H1 (cell line): ENCODE measurements at regions not wholly inside any gene's neighbourhood (a gene's known extent, or its start where the extent isn't known, plus 50 kb on each side); places are given as distances from the start of the nearest gene placed in this dataset.

Experiments used
- CTCF ChIA-PET: fragments of 300-600 bp; sonication (Branson Sonifier 250); formaldehyde crosslinking; loops from one replicate; lab custom pipeline; 2021; ENCODE audit not compliant: partially characterized antibody; lab: Charles Lee
- POLR2A ChIA-PET: fragments of 300-600 bp; sonication (Branson Sonifier 250); formaldehyde crosslinking; loops from one replicate; lab custom pipeline; 2021; ENCODE audit warnings: inconsistent platforms; ENCODE audit not compliant: partially characterized antibody; lab: Charles Lee
- DNase-seq, 2 experiments: peaks; one replicate each; pipeline versions ENCODE4 v3.0.0 to v3.0.0-alpha.2; 2010 to 2022; ENCODE audit warnings: low spot score in 2 of 2, low read depth in 1 of 2, mixed read lengths in 1 of 2
- FAIRE-seq: peaks from 2 replicates; lab custom pipeline; 2011; peaks lifted over from hg19 to GRCh38; lab: Jason Lieb, UNC
- H2AFZ ChIP-seq: 2 replicates; pipeline ENCODE4 v1.8.1; 2012; ENCODE audit warnings: low read length, inconsistent platforms
- H2AK5ac ChIP-seq: 2 replicates; pipeline ENCODE4 v1.6.1; 2013; ENCODE audit warnings: low read depth, low read length
- H2BK120ac ChIP-seq: replicated peaks from 2 replicates; pipeline ENCODE3; 2013; ENCODE audit warnings: low read depth, low read length, inconsistent platforms
- H2BK12ac ChIP-seq: 2 replicates; pipeline ENCODE4 v1.6.1; 2013; ENCODE audit warnings: low read depth, low read length
- H2BK15ac ChIP-seq: 2 replicates; pipeline ENCODE4 v1.6.1; 2013; ENCODE audit warnings: low read length
- H2BK20ac ChIP-seq: 2 replicates; pipeline ENCODE4 v1.6.1; 2013; ENCODE audit warnings: low read length
- H2BK5ac ChIP-seq: 2 replicates; pipeline ENCODE4 v1.6.1; 2013; ENCODE audit warnings: low read depth, low read length
- H3K14ac ChIP-seq: 2 replicates; pipeline ENCODE4 v1.6.1; 2013; ENCODE audit warnings: inconsistent platforms; ENCODE audit not compliant: insufficient read length
- H3K18ac ChIP-seq: 2 replicates; pipeline ENCODE4 v1.6.1; 2013; ENCODE audit warnings: low read length; ENCODE audit errors: extremely low read depth
- H3K23ac ChIP-seq: 2 replicates; pipeline ENCODE4 v1.6.1; 2013; ENCODE audit warnings: inconsistent platforms; ENCODE audit not compliant: insufficient read length
- H3K23me2 ChIP-seq: 2 replicates; pipeline ENCODE4 v1.6.1; 2013; ENCODE audit warnings: low read depth, low read length
- H3K27ac ChIP-seq: 2 replicates; pipeline ENCODE4 v1.6.1; 2011; ENCODE audit warnings: low read depth, low read length, inconsistent platforms
- H3K27me3 ChIP-seq, 4 experiments: replicated peaks in 1 of 4; 1 replicate in 1 of 4; 2 replicates in 3 of 4; pipeline versions ENCODE4 v1.6.1 to v1.8.1; 2011 to 2013; ENCODE audit warnings: low read length in 3 of 4, mild to moderate bottlenecking in 3 of 4, inconsistent platforms in 2 of 4, mixed read lengths in 2 of 4, moderate library complexity in 1 of 4; ENCODE audit not compliant: control insufficient read depth in 3 of 4, insufficient read depth in 3 of 4; ENCODE audit errors: extremely low read depth in 1 of 4
- H3K36me3 ChIP-seq, 4 experiments: 2 replicates each; pipeline versions ENCODE4 v1.6.1 to v1.8.1; 2011 to 2013; ENCODE audit warnings: mild to moderate bottlenecking in 4 of 4, low read length in 3 of 4, moderate library complexity in 2 of 4, control low read depth in 1 of 4, inconsistent platforms in 1 of 4; ENCODE audit not compliant: insufficient read depth in 4 of 4, control insufficient read depth in 2 of 4
- H3K4ac ChIP-seq: replicated peaks from 2 replicates; pipeline ENCODE3; 2013; ENCODE audit warnings: low read length, low read depth, mixed read lengths, inconsistent platforms; ENCODE audit not compliant: insufficient read length
- H3K4me1 ChIP-seq, 4 experiments: replicated peaks in 1 of 4; 1 replicate in 1 of 4; 2 replicates in 3 of 4; pipeline versions ENCODE4 v1.6.1 to v1.8.1; 2011 to 2013; ENCODE audit warnings: low read length in 3 of 4, inconsistent platforms in 2 of 4, mixed read lengths in 1 of 4; ENCODE audit not compliant: insufficient read depth in 4 of 4, control insufficient read depth in 3 of 4
- H3K4me2 ChIP-seq, 2 experiments: 2 replicates each; pipeline versions ENCODE4 v1.6.1 to v1.8.1; 2011 to 2013; ENCODE audit warnings: low read depth in 2 of 2, low read length in 2 of 2, control low read depth in 1 of 2, inconsistent platforms in 1 of 2, mild to moderate bottlenecking in 1 of 2; ENCODE audit not compliant: insufficient read depth in 1 of 2
- H3K4me3 ChIP-seq, 4 experiments: fragments of 200-600, 300-600 bp in 1 of 4; sonication (generic), shearing (Covaris generic), sonication (Bioruptor Twin) in 1 of 4; 2 replicates each; pipeline versions ENCODE4 v1.5.1 to v1.8.1; 2011 to 2016; ENCODE audit warnings: low read length in 4 of 4, low read depth in 3 of 4, control low read depth in 2 of 4, inconsistent platforms in 2 of 4, mild to moderate bottlenecking in 2 of 4, mixed read lengths in 1 of 4, moderate library complexity in 1 of 4; ENCODE audit not compliant: insufficient read depth in 2 of 4; ENCODE audit errors: extremely low read depth in 1 of 4
- H3K56ac ChIP-seq: replicated peaks from 2 replicates; pipeline ENCODE3; 2013; ENCODE audit warnings: low read depth, mild to moderate bottlenecking, mixed read lengths, low read length, inconsistent platforms; ENCODE audit not compliant: insufficient read length
- H3K79me1 ChIP-seq: 2 replicates; pipeline ENCODE4 v1.6.1; 2013; ENCODE audit warnings: low read depth, low read length, control low read depth
- H3K79me2 ChIP-seq, 2 experiments: 2 replicates each; pipeline versions ENCODE4 v1.6.1 to v1.8.1; 2012 to 2013; ENCODE audit warnings: low read length in 2 of 2, mild to moderate bottlenecking in 2 of 2, inconsistent platforms in 1 of 2; ENCODE audit not compliant: insufficient read depth in 2 of 2, control insufficient read depth in 1 of 2
- H3K9ac ChIP-seq, 4 experiments: replicated peaks in 1 of 4; 1 replicate in 1 of 4; 2 replicates in 3 of 4; pipeline versions ENCODE4 v1.6.1 to v1.8.1; 2011 to 2013; ENCODE audit warnings: low read depth in 3 of 4, low read length in 3 of 4, control low read depth in 2 of 4, mild to moderate bottlenecking in 2 of 4, moderate library complexity in 2 of 4, inconsistent platforms in 1 of 4; ENCODE audit errors: extremely low read depth in 1 of 4
- H3K9me3 ChIP-seq, 2 experiments: 2 replicates each; pipeline versions ENCODE4 v1.6.1 to v1.8.1; 2012 to 2013; ENCODE audit warnings: mild to moderate bottlenecking in 2 of 2, moderate library complexity in 2 of 2, control low read depth in 1 of 2, inconsistent platforms in 1 of 2, low read depth in 1 of 2, low read length in 1 of 2, mixed read lengths in 1 of 2; ENCODE audit not compliant: insufficient read depth in 2 of 2
- H4K20me1 ChIP-seq, 2 experiments: replicated peaks in 1 of 2; 2 replicates each; pipeline versions ENCODE3 to v1.8.1; 2011 to 2013; ENCODE audit warnings: inconsistent platforms in 2 of 2, low read length in 2 of 2, mild to moderate bottlenecking in 1 of 2; ENCODE audit not compliant: insufficient read depth in 2 of 2, control insufficient read depth in 1 of 2
- H4K5ac ChIP-seq: 2 replicates; pipeline ENCODE4 v1.6.1; 2013; ENCODE audit warnings: low read length, low read depth, mixed read lengths, inconsistent platforms; ENCODE audit not compliant: insufficient read length
- H4K8ac ChIP-seq: 2 replicates; pipeline ENCODE4 v1.8.0; 2013; ENCODE audit warnings: mild to moderate bottlenecking, moderate library complexity, low read length, inconsistent platforms; ENCODE audit not compliant: insufficient read depth; ENCODE audit errors: extremely low read depth
- H4K91ac ChIP-seq: replicated peaks from 2 replicates; pipeline ENCODE3; 2013; ENCODE audit warnings: low read length, mixed read lengths, inconsistent platforms; ENCODE audit not compliant: insufficient read length
- BRCA1 ChIP-seq: IDR thresholded peaks from 2 replicates; pipeline ENCODE4 v1.6.1; 2012; ENCODE audit warnings: low read depth, low read length, improper control_type of control experiment
- CBX5 ChIP-seq: fragments of 300-800, 300-1000 bp; sonication (generic); IDR thresholded peaks from 2 replicates; pipeline ENCODE4 v1.7.1; 2016; ENCODE audit warnings: antibody characterized with exemption, low read length, low read depth
- CTBP2 ChIP-seq: IDR thresholded peaks from 2 replicates; pipeline ENCODE4 v1.7.0; 2011; ENCODE audit warnings: borderline replicate concordance, mild to moderate bottlenecking, moderate library complexity, mixed read lengths, low read length; ENCODE audit not compliant: insufficient read depth, insufficient read length
- EGR1 ChIP-seq: IDR thresholded peaks from 2 replicates; pipeline ENCODE4 v1.6.1; 2011; ENCODE audit warnings: low read depth, low read length, borderline replicate concordance
- KDM4A ChIP-seq: IDR thresholded peaks from one replicate; pipeline ENCODE4 v1.7.1; 2012; ENCODE audit warnings: low read depth, mild to moderate bottlenecking, moderate library complexity, low read length, inconsistent platforms; ENCODE audit not compliant: severe bottlenecking
- MAX ChIP-seq: IDR thresholded peaks from 2 replicates; pipeline ENCODE4 v1.6.1; 2012; ENCODE audit warnings: inconsistent platforms
- NRF1 ChIP-seq: IDR thresholded peaks from 2 replicates; pipeline ENCODE4 v1.6.1; 2011; ENCODE audit warnings: mild to moderate bottlenecking, low read depth, low read length, improper control_type of control experiment
- RFX5 ChIP-seq: IDR thresholded peaks from 2 replicates; pipeline ENCODE4 v1.6.1; 2011; ENCODE audit warnings: low read depth, low read length, improper control_type of control experiment, borderline replicate concordance
- RXRA ChIP-seq: IDR thresholded peaks from 2 replicates; pipeline ENCODE4 v1.6.1; 2011; ENCODE audit warnings: low read depth, mild to moderate bottlenecking, low read length, moderate library complexity; ENCODE audit not compliant: insufficient read depth
- SIX5 ChIP-seq: IDR thresholded peaks from 2 replicates; pipeline ENCODE4 v1.6.1; 2011; ENCODE audit warnings: mild to moderate bottlenecking, low read depth, low read length
- SUZ12 ChIP-seq: fragments of 200-600 bp; sonication (generic); IDR thresholded peaks from 2 replicates; pipeline ENCODE4 v1.6.1; 2012; ENCODE audit warnings: mild to moderate bottlenecking, inconsistent platforms, low read length, moderate library complexity, mixed read lengths
- TAF1 ChIP-seq: IDR thresholded peaks from 2 replicates; pipeline ENCODE4 v1.6.1; 2011; ENCODE audit warnings: mild to moderate bottlenecking, low read depth, low read length
- ZNF274 ChIP-seq: IDR thresholded peaks from 2 replicates; pipeline ENCODE4 v1.7.0; 2012; ENCODE audit warnings: low read length, borderline replicate concordance; ENCODE audit errors: extremely low read depth
- WGBS, 2 experiments: shearing (Covaris generic) in 1 of 2; methylation state at CpG; one replicate each; pipeline versions ENCODE4 v1.1.6 to v1.1.7; 2013 to 2015; ENCODE audit warnings: low lambda C conversion rate in 2 of 2, mixed read lengths in 2 of 2, inconsistent platforms in 1 of 2, low coverage in 1 of 2, missing lambda C conversion rate in 1 of 2; ENCODE audit not compliant: insufficient replicate concordance in 2 of 2, insufficient coverage in 1 of 2, insufficient read length in 1 of 2; ENCODE audit errors: extremely low coverage in 1 of 2, missing lambda C conversion rate in 1 of 2; 5-methylcytosine and 5-hydroxymethylcytosine counted together

- no peak for DNase-seq
- no peak overlapping the region for H3K14ac ChIP-seq
- H4K91ac ChIP-seq, result no peak overlapping the region
- no peak overlapping the region for H3K27ac ChIP-seq
- H4K8ac ChIP-seq, result no peak overlapping the region
- H3K9ac ChIP-seq, result no peak overlapping the region
- no peak overlapping the region for H2AFZ ChIP-seq
- H4K5ac ChIP-seq, result no peak overlapping the region
- H3K4ac ChIP-seq, result no peak overlapping the region
- no peaks in the 10 kb centered on the region for H3K79me1 ChIP-seq
- no peak overlapping the region for H3K4me3 ChIP-seq
- no peaks in the 10 kb centered on the region for H3K27me3 ChIP-seq
- no peaks in the 10 kb centered on the region for H3K79me2 ChIP-seq
- H3K23me2 ChIP-seq, result no peaks in the 10 kb centered on the region
- H2BK20ac ChIP-seq, result no peak overlapping the region
- no peak overlapping the region for H3K4me2 ChIP-seq
- no peak overlapping the region for H3K56ac ChIP-seq
- H2AK5ac ChIP-seq, result no peak overlapping the region
- WGBS, 2 experiments, result 87% methylated on average over 2 of the region's 2 CpGs; no CpG with 5 or more reads in 1 of the 2 experiments
- no peak overlapping the region for H2BK12ac ChIP-seq
- no peak overlapping the region for H2BK15ac ChIP-seq
- FAIRE-seq, result no peak
- no peaks in the 10 kb centered on the region for H3K9me3 ChIP-seq
- TF ChIP-seq SIX5 (no peak), BRCA1 (no peak), SUZ12 (no peak), EGR1 (no peak), KDM4A (no peak), NRF1 (no peak), ZNF274 (no peak), RFX5 (no peak), CTBP2 (no peak), MAX (no peak), TAF1 (no peak), RXRA (no peak), CBX5 (no peak)
- H3K4me1 ChIP-seq, result no peaks in the 10 kb centered on the region
- ChIA-PET CTCF (no interaction called here), POLR2A (no interaction called here)
- no peaks in the 10 kb centered on the region for H3K36me3 ChIP-seq
- no peak overlapping the region for H3K18ac ChIP-seq
- H3K23ac ChIP-seq, result no peak overlapping the region
- H2BK5ac ChIP-seq, result no peak overlapping the region
- no peaks in the 10 kb centered on the region for H4K20me1 ChIP-seq
- H2BK120ac ChIP-seq, result no peak overlapping the region
These were observed 630.7 kb upstream of the GCFC2 start for GRCh38 chr2:76341439-76341838.
